ENCODE measurements at regions not wholly inside any gene's neighbourhood (a gene's known extent, or its start where the extent isn't known, plus 50 kb on each side); places are given as distances from the start of the nearest gene placed in this dataset.

GRCh38 chr12:69008520-69008919 is 75.5 kb upstream of the CPM start:
- TF ChIP-seq, protein P1, sequence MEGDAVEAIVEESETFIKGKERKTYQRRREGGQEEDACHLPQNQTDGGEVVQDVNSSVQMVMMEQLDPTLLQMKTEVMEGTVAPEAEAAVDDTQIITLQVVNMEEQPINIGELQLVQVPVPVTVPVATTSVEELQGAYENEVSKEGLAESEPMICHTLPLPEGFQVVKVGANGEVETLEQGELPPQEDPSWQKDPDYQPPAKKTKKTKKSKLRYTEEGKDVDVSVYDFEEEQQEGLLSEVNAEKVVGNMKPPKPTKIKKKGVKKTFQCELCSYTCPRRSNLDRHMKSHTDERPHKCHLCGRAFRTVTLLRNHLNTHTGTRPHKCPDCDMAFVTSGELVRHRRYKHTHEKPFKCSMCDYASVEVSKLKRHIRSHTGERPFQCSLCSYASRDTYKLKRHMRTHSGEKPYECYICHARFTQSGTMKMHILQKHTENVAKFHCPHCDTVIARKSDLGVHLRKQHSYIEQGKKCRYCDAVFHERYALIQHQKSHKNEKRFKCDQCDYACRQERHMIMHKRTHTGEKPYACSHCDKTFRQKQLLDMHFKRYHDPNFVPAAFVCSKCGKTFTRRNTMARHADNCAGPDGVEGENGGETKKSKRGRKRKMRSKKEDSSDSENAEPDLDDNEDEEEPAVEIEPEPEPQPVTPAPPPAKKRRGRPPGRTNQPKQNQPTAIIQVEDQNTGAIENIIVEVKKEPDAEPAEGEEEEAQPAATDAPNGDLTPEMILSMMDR (IDR thresholded peaks at IDR 0.05; ENCODE audit: unreplicated experiment), result no peak
- DNase-seq (ENCODE audit: low spot score), result no peak
- no peaks in the 10 kb centered on the region for H3K9me3 Mint-ChIP-seq (ENCODE audit: unreplicated experiment)
- H3K4me1 Mint-ChIP-seq (ENCODE audit: unreplicated experiment), result peaks cover 5% of the 10 kb centered on the region
- no peaks in the 10 kb centered on the region for H3K36me3 Mint-ChIP-seq (ENCODE audit: low read depth, unreplicated experiment)
- no peak overlapping the region for H3K27ac Mint-ChIP-seq (ENCODE audit: unreplicated experiment)
- H3K4me3 Mint-ChIP-seq (ENCODE audit: unreplicated experiment), result no peak overlapping the region
- H3K27me3 Mint-ChIP-seq (ENCODE audit: unreplicated experiment), result no peaks in the 10 kb centered on the region

- no peaks in the 10 kb centered on the region for H3K9me3 Mint-ChIP-seq (ENCODE audit: unreplicated experiment)
- H3K27me3 Mint-ChIP-seq (ENCODE audit: unreplicated experiment), result peaks cover 3% of the 10 kb centered on the region
- no peak overlapping the region for H3K27ac Mint-ChIP-seq (ENCODE audit: unreplicated experiment)
- H3K36me3 Mint-ChIP-seq (ENCODE audit: low read depth, unreplicated experiment), result no peaks in the 10 kb centered on the region
- no peak for DNase-seq (ENCODE audit: low spot score)
- no peak overlapping the region for H3K4me3 Mint-ChIP-seq (ENCODE audit: unreplicated experiment)
- TF ChIP-seq, protein P1 (IDR thresholded peaks at IDR 0.05; ENCODE audit: unreplicated experiment), result no peak
- no peaks in the 10 kb centered on the region for H3K4me1 Mint-ChIP-seq (ENCODE audit: unreplicated experiment)
Measured at GRCh38 chr12:69014047-69014446, 81.1 kb upstream of the CPM start.

DNA sequence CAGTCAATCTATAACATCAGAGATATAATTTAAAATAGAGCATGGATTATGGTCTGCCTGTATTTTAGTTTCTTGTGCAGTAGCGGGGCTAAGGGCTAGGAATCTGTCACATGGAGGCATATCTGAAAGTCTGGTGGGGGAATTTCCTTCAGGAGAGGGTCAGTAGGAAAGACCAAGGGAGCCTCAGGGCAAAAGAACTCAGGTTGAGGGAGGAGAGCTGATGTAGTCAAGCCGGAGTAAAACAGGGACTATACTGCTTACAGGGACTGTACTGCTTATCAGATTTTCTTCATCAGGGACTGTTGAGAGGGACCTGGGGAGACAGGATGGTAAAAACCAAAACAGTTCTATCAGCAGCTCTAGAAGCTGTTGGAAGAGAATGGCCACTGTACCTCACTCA is 82.0 kb upstream of the CPM start:
- H3K4me3 Mint-ChIP-seq (ENCODE audit: unreplicated experiment), result no peak overlapping the region
- H3K27ac Mint-ChIP-seq (ENCODE audit: unreplicated experiment), result no peak overlapping the region
- no peaks in the 10 kb centered on the region for H3K9me3 Mint-ChIP-seq (ENCODE audit: unreplicated experiment)
- no peak for DNase-seq (ENCODE audit: low spot score)
- TF ChIP-seq, protein P1 (IDR thresholded peaks at IDR 0.05; ENCODE audit: unreplicated experiment), result no peak
- H3K27me3 Mint-ChIP-seq (ENCODE audit: unreplicated experiment), result peaks cover 3% of the 10 kb centered on the region
- no peaks in the 10 kb centered on the region for H3K4me1 Mint-ChIP-seq (ENCODE audit: unreplicated experiment)
- no peaks in the 10 kb centered on the region for H3K36me3 Mint-ChIP-seq (ENCODE audit: low read depth, unreplicated experiment)

DNA sequence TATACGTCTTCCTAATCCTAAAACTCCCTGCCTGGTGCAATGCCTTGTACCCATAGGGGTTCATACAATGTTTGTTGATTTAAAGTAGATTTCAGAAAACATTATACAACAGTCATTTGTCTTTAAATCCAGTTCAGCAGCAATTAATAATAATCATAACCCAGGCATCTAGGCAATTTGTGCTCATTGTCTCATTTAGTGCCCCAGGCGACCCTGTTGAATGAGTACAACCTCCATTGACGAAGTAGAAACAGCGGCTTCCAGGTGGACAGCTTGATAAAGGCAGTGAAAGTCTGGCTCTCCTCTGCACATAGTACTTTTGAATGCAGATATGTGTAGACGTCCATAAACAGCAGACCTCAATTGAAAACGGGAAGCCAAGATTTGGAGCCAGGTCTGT is 82.9 kb upstream of the CPM start:
- Mint-ChIP-seq H3K4me3 (ENCODE audit: unreplicated experiment) (no peak overlapping the region), H3K4me1 (ENCODE audit: unreplicated experiment) (no peaks in the 10 kb centered on the region), H3K9me3 (ENCODE audit: unreplicated experiment) (no peaks in the 10 kb centered on the region), H3K36me3 (ENCODE audit: low read depth, unreplicated experiment) (no peaks in the 10 kb centered on the region), H3K27me3 (ENCODE audit: unreplicated experiment) (peaks cover 3% of the 10 kb centered on the region), H3K27ac (ENCODE audit: unreplicated experiment) (no peak overlapping the region)
- TF ChIP-seq, protein P1 (IDR thresholded peaks at IDR 0.05; ENCODE audit: unreplicated experiment), result no peak
- DNase-seq (ENCODE audit: low spot score), result no peak

DNA sequence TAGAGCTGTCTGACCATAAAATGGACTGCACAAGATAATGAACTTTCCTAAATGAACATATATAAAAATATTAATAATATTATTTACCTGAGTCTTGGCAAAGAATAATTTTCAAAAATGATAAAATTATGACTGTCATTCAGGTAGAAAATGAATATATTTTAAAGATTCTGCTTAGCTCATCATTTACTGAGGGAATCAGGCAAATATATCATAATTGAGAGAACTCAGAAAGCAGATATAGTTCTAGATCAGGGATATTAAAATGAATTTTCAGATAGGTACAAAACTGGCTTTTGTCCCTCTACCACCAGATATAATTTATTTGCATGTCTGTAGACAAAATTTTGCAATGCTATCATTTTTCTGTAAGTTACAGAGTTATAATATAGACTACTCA is 86.1 kb upstream of the CPM start:
- TF ChIP-seq, protein P1 (IDR thresholded peaks at IDR 0.05; ENCODE audit: unreplicated experiment), result no peak
- peaks cover 7% of the 10 kb centered on the region for H3K4me1 Mint-ChIP-seq (ENCODE audit: unreplicated experiment)
- H3K27ac Mint-ChIP-seq (ENCODE audit: unreplicated experiment), result no peak overlapping the region
- H3K4me3 Mint-ChIP-seq (ENCODE audit: unreplicated experiment), result no peak overlapping the region
- DNase-seq (ENCODE audit: low spot score), result no peak
- no peaks in the 10 kb centered on the region for H3K36me3 Mint-ChIP-seq (ENCODE audit: low read depth, unreplicated experiment)
- no peaks in the 10 kb centered on the region for H3K9me3 Mint-ChIP-seq (ENCODE audit: unreplicated experiment)
- peaks cover 3% of the 10 kb centered on the region for H3K27me3 Mint-ChIP-seq (ENCODE audit: unreplicated experiment)
